WTC11 (cell line): ENCODE measurements at regions not wholly inside any gene's neighbourhood (a gene's known extent, or its start where the extent isn't known, plus 50 kb on each side); places are given as distances from the start of the nearest gene placed in this dataset.

Experiments
- ATAC-seq: fragments of 200-7000 bp; cut with Tn5 transposase; 2 replicates; pipeline ENCODE4 v1.10.0; 2021; ENCODE audit warnings: mild to moderate bottlenecking, moderate library complexity
- CTCF ChIA-PET: fragments of 300-600 bp; sonication (Branson Sonifier 250); formaldehyde crosslinking; loops from one replicate; lab custom pipeline; 2021; ENCODE audit warnings: antibody characterized with exemption; lab: Charles Lee
- POLR2A ChIA-PET: fragments of 350-600 bp; sonication (Branson Sonifier 250); formaldehyde crosslinking; loops from one replicate; lab custom pipeline; 2021; ENCODE audit warnings: antibody characterized with exemption; lab: Charles Lee
- DNase-seq: peaks from one replicate; pipeline ENCODE4 v3.0.0; 2021; ENCODE audit warnings: low spot score
- H3K27ac Mint-ChIP-seq: 2 replicates; pipeline ENCODE4 v1.8.0; 2021; ENCODE audit warnings: mixed read lengths
- H3K27me3 Mint-ChIP-seq: 2 replicates; pipeline ENCODE4 v1.8.0; 2021; ENCODE audit warnings: low read depth, mild to moderate bottlenecking, moderate library complexity, mixed read lengths
- H3K36me3 Mint-ChIP-seq: 2 replicates; pipeline ENCODE4 v1.8.0; 2021; ENCODE audit warnings: mixed read lengths
- H3K4me1 Mint-ChIP-seq: 2 replicates; pipeline ENCODE4 v1.8.0; 2022; ENCODE audit warnings: mixed read lengths
- H3K4me3 Mint-ChIP-seq: 2 replicates; pipeline ENCODE4 v1.8.0; 2021; ENCODE audit warnings: mild to moderate bottlenecking, moderate library complexity, mixed read lengths
- H3K9me3 Mint-ChIP-seq: 2 replicates; pipeline ENCODE4 v1.8.0; 2021; ENCODE audit warnings: mixed read lengths
- ATF6 ChIP-seq: sonication (generic); formaldehyde crosslinking; IDR thresholded peaks from 2 replicates; pipeline ENCODE4 v1.8.1; 2023; ENCODE audit warnings: mild to moderate bottlenecking, missing genetic modification reagents
- CTCF ChIP-seq: fragments of 200-600 bp; IDR thresholded peaks from 2 replicates; pipeline ENCODE4 v1.8.0; 2022; ENCODE audit warnings: antibody characterized with exemption
- ETV6 ChIP-seq: sonication (generic); formaldehyde crosslinking; IDR thresholded peaks from 2 replicates; pipeline ENCODE4 v1.8.1; 2022; ENCODE audit warnings: mild to moderate bottlenecking, missing genetic modification reagents
- FOXJ3 ChIP-seq: sonication (generic); formaldehyde crosslinking; IDR thresholded peaks from 2 replicates; pipeline ENCODE4 v1.9.0; 2021; ENCODE audit warnings: missing genetic modification reagents, mild to moderate bottlenecking, borderline replicate concordance
- MXD4 ChIP-seq: fragments of 250-450 bp; sonication (Bioruptor Pico); IDR thresholded peaks from 2 replicates; pipeline ENCODE4 v1.8.0; 2021; ENCODE audit warnings: mild to moderate bottlenecking, moderate library complexity, borderline replicate concordance
- NFYB ChIP-seq: sonication (generic); formaldehyde crosslinking; conservative IDR thresholded peaks from 2 replicates; pipeline ENCODE4 v1.8.0; 2022; ENCODE audit warnings: low read depth, missing genetic modification reagents
- PRDM15 ChIP-seq: sonication (generic); formaldehyde crosslinking; IDR thresholded peaks from 2 replicates; pipeline ENCODE4 v1.8.0; 2022; ENCODE audit warnings: missing genetic modification reagents
- TEAD1 ChIP-seq: sonication (generic); formaldehyde crosslinking; IDR thresholded peaks from 2 replicates; pipeline ENCODE4 v1.8.0; 2022; ENCODE audit warnings: mild to moderate bottlenecking, missing genetic modification reagents
- ZNF263 ChIP-seq: sonication (generic); formaldehyde crosslinking; IDR thresholded peaks from 2 replicates; pipeline ENCODE4 v1.8.1; 2022; ENCODE audit warnings: low read depth, mild to moderate bottlenecking, moderate library complexity, missing genetic modification reagents
- ZNF317 ChIP-seq: sonication (generic); formaldehyde crosslinking; IDR thresholded peaks from 2 replicates; pipeline ENCODE4 v1.8.1; 2023; ENCODE audit warnings: low read depth, mild to moderate bottlenecking, moderate library complexity, missing genetic modification reagents, borderline replicate concordance
- ZNF396 ChIP-seq: fragments of 250-450 bp; sonication (Bioruptor Pico); IDR thresholded peaks from 2 replicates; pipeline ENCODE4 v1.8.0; 2021; ENCODE audit warnings: mild to moderate bottlenecking, moderate library complexity, borderline replicate concordance
- ZNF416 ChIP-seq: fragments of 250-450 bp; sonication (Bioruptor Pico); IDR thresholded peaks from 2 replicates; pipeline ENCODE4 v1.9.0; 2021; ENCODE audit warnings: mild to moderate bottlenecking, inconsistent platforms
- ZNF423 ChIP-seq: fragments of 250-450 bp; sonication (Bioruptor Pico); IDR thresholded peaks from 2 replicates; pipeline ENCODE4 v2.1.2; 2022; ENCODE audit warnings: mild to moderate bottlenecking, moderate library complexity
- ZNF532 ChIP-seq: fragments of 250-450 bp; sonication (Bioruptor Pico); IDR thresholded peaks from 2 replicates; pipeline ENCODE4 v1.9.0; 2021; ENCODE audit warnings: mild to moderate bottlenecking, borderline replicate concordance
- ZSCAN18 ChIP-seq: fragments of 250-450 bp; sonication (Bioruptor Pico); IDR thresholded peaks from 2 replicates; pipeline ENCODE4 v2.1.2; 2022; ENCODE audit warnings: mild to moderate bottlenecking, moderate library complexity

- no peak overlapping the region for H3K27ac Mint-ChIP-seq
- ATAC-seq, result peak; percentile 50
- DNase-seq, result peak; percentile 61
- TF ChIP-seq ZNF263 (CRISPR knock-in tag) (no peak), NFYB (CRISPR knock-in tag) (no peak), CTCF (0 out of 2 replicates have a peak, but pooled peaks have one; percentile 35), FOXJ3 (CRISPR knock-in tag) (no peak), ATF6 (CRISPR knock-in tag) (no peak)
- peaks cover 31% of the 10 kb centered on the region for H3K4me1 Mint-ChIP-seq
- CTCF ChIA-PET, result interaction anchor here (0.6 to 1.4 kb wide), 16 partner anchors 14 to 350 kb away, joined by 3 to 11 read pairs (median 4); no protein-coding TSS in a partner anchor
- peaks cover 9% of the 10 kb centered on the region for H3K9me3 Mint-ChIP-seq
- no peaks in the 10 kb centered on the region; the same call in 1 of the 2 replicates for H3K27me3 Mint-ChIP-seq
- peaks cover 11% of the 10 kb centered on the region for H3K36me3 Mint-ChIP-seq
- POLR2A ChIA-PET, result no interaction called here
- no peak overlapping the region for H3K4me3 Mint-ChIP-seq
Observed at GRCh38 chr1:94693029-94693428, 127.1 kb upstream of the SLC44A3 start.

GRCh38 chr1:94688646-94689045 lies 131.5 kb upstream of the SLC44A3 start:
- Mint-ChIP-seq H3K4me1 (peaks cover 39% of the 10 kb centered on the region), H3K36me3 (peaks cover 20% of the 10 kb centered on the region), H3K27me3 (peaks cover 5% of the 10 kb centered on the region), H3K27ac (peak overlapping the region; percentile 87), H3K9me3 (peaks cover 18% of the 10 kb centered on the region), H3K4me3 (no peak overlapping the region)
- ATAC-seq (peak; percentile 96), DNase-seq (peak; percentile 60)
- peak; percentile 70; the same call in 1 of the 2 replicates for TF ChIP-seq ETV6 (CRISPR knock-in tag)
- TF ChIP-seq MXD4 (CRISPR knock-in tag), result peak; percentile 60; the same call in 1 of the 2 replicates
- peak; percentile 69 for TF ChIP-seq ZNF423 (CRISPR knock-in tag)
- no peak for TF ChIP-seq ZNF416
- TF ChIP-seq ZNF317, result no peak
- peak; percentile 85; the same call in 1 of the 2 replicates for TF ChIP-seq ZSCAN18
- TF ChIP-seq ZNF263 (CRISPR knock-in tag), result no peak
- no peak for TF ChIP-seq ATF6 (CRISPR knock-in tag)
- no peak for TF ChIP-seq PRDM15 (CRISPR knock-in tag)
- TF ChIP-seq ZNF532 (CRISPR knock-in tag), result peak; percentile 65; the same call in 1 of the 2 replicates
- peak; percentile 90; the same call in 1 of the 2 replicates for TF ChIP-seq ZNF396 (CRISPR knock-in tag)
- peak; percentile 82; the same call in 1 of the 2 replicates for TF ChIP-seq TEAD1 (CRISPR knock-in tag)
- no peak for TF ChIP-seq NFYB (CRISPR knock-in tag)
- ChIA-PET CTCF (no interaction called here), POLR2A (interaction anchor here (1.2 kb wide), 1 partner anchor 147 kb away, joined by 3 read pairs; the partner anchor contains the start of gene F3)
